Spleen (tissue), 11 donors: ENCODE measurements at regions not wholly inside any gene's neighbourhood (a gene's known extent, or its start where the extent isn't known, plus 50 kb on each side); places are given as distances from the start of the nearest gene placed in this dataset.

Experiments used
- DNase-seq: peaks from one replicate; pipeline ENCODE4 v3.0.0-alpha.2; 2020
- H3K27ac ChIP-seq, 8 donors: fragments of 200-600 bp; sonication (generic) in 7 of 8; 1 replicate in 4 of 8; 2 replicates in 4 of 8; pipeline versions ENCODE4 v1.5.0 to v1.8.0; 2016 to 2021; ENCODE audit warnings: inconsistent platforms in 4 of 8, mild to moderate bottlenecking in 4 of 8, moderate library complexity in 1 of 8
- H3K27me3 ChIP-seq, 7 donors: fragments of 200-600 bp; sonication (generic) in 6 of 7; replicated peaks in 1 of 7; 1 replicate in 4 of 7; 2 replicates in 3 of 7; pipeline versions ENCODE4 v1.5.0 to v1.8.0; 2016 to 2021; ENCODE audit warnings: inconsistent platforms in 3 of 7, mild to moderate bottlenecking in 1 of 7
- H3K36me3 ChIP-seq, 6 donors: fragments of 200-600 bp; sonication (generic) in 5 of 6; 1 replicate in 4 of 6; 2 replicates in 2 of 6; pipeline versions ENCODE4 v1.5.0 to v1.8.0; 2016 to 2021; ENCODE audit warnings: inconsistent platforms in 2 of 6
- H3K4me1 ChIP-seq, 6 donors: fragments of 200-600 bp; sonication (generic) in 5 of 6; 1 replicate in 3 of 6; 2 replicates in 3 of 6; pipeline versions ENCODE4 v1.5.0 to v1.8.0; 2016 to 2021; ENCODE audit warnings: inconsistent platforms in 3 of 6
- H3K4me3 ChIP-seq, 8 donors: fragments of 200-600 bp; sonication (generic) in 7 of 8; 1 replicate in 4 of 8; 2 replicates in 4 of 8; pipeline versions ENCODE4 v1.5.0 to v1.8.0; 2016 to 2021; ENCODE audit warnings: inconsistent platforms in 4 of 8, mild to moderate bottlenecking in 4 of 8, moderate library complexity in 2 of 8
- H3K9me3 ChIP-seq, 8 donors: fragments of 200-600 bp; sonication (generic) in 7 of 8; 1 replicate in 4 of 8; 2 replicates in 4 of 8; pipeline versions ENCODE4 v1.5.0 to v1.8.0; 2016 to 2021; ENCODE audit warnings: inconsistent platforms in 4 of 8
- POLR2A ChIP-seq, 3 donors: fragments of 450-650 bp; IDR thresholded peaks; one replicate each; pipeline ENCODE4 v1.5.1; 2017; ENCODE audit warnings: antibody characterized with exemption in 3 of 3, mild to moderate bottlenecking in 1 of 3
- POLR2AphosphoS5 ChIP-seq, 3 donors: sonication (generic); formaldehyde crosslinking; IDR thresholded peaks; one replicate each; pipeline ENCODE4 v1.5.1; 2017; ENCODE audit warnings: antibody characterized with exemption in 3 of 3
- WGBS, 5 donors: extraction: QIAGEN DNeasy Blood & Tissue Kit in 3 of 5; methylation state at CpG; one replicate each; pipeline versions ENCODE4 v1.1.5 to v1.1.7; 2013 to 2018; 5-methylcytosine and 5-hydroxymethylcytosine counted together
- intact Hi-C: fragments of 100-400 bp; cut with DNase I; formaldehyde crosslinking; loops from one replicate; pipeline ENCODE4 v1.15.0; 2023; ENCODE audit warnings: low total_unique reads
- TF ChIP-seq, protein P1 (sequence below), 11 experiments: fragments of 200-600 bp in 7 of 11; fragments of 450-650 bp in 4 of 11; sonication (generic) in 4 of 11; IDR thresholded peaks in 8 of 11; conservative IDR thresholded peaks in 3 of 11; 1 replicate in 7 of 11; 2 replicates in 4 of 11; pipeline versions ENCODE4 v1.4.0 to v1.8.0; 2016 to 2021; ENCODE audit warnings: antibody characterized with exemption in 11 of 11, inconsistent platforms in 4 of 11, mild to moderate bottlenecking in 1 of 11
- donor health status: healthy with polysubstance abuse.
- donor health status: DM: no; HTN: no; CAD: no; lungs with moderate emphysema.
- donor health status: DM: no; HTN: no; CAD: no.
- donor health status: Bipolar disorder and iron deficiency.
- donor health status: healthy.
- donor health status: DM: no; HTN: no; CAD: no.
- donor health status: DM: yes; HTN: yes; CAD: no.

DNA sequence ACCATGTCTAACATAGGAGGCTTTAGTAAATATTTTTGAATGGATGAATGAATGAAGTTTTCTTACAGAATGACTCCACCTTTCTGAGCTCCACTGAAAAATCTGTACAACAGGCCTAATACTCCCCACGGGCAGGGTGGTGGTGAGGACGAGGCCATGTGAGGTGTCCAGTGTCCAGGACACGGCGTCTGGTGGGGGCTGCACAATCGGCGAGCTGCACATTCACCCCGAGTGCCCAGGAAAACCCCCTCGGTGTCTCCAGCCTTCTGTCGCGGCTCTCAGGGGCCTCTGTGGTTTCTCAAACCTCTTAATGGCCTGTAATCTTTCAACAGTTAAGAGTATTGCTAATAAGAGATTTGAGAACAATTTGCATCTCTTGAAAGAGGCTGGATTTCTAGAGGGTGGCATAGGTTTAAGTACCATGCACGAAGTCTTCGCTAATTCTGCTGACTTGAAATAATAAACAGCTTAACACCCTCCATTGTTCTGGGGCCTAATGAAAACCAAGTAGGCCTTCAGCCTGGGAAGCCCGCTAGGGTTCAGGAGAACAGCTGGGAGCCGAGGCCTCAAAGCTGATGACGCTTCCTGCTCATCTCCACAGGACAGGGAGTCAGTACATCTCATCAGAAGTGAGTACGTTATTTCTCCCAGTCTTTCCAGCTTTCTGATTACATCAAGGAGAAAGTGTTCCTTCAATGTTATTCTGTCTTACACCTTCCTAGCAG is 304.6 kb upstream of the FOXF1 start:
- H3K4me3 ChIP-seq, result no peak overlapping the region
- intact Hi-C loops, result no loop called here
- WGBS, 5 donors, result 75 to 86% (median 85%) methylated on average over 16 of the region's 16 CpGs
- H3K36me3 ChIP-seq, result no peaks in the 10 kb centered on the region
- no peaks in the 10 kb centered on the region for H3K4me1 ChIP-seq
- DNase-seq, result no peak
- H3K27me3 ChIP-seq, result peaks cover 0 to 33% (median 5%) of the 10 kb centered on the region in 7 donors
- TF ChIP-seq, protein P1, sequence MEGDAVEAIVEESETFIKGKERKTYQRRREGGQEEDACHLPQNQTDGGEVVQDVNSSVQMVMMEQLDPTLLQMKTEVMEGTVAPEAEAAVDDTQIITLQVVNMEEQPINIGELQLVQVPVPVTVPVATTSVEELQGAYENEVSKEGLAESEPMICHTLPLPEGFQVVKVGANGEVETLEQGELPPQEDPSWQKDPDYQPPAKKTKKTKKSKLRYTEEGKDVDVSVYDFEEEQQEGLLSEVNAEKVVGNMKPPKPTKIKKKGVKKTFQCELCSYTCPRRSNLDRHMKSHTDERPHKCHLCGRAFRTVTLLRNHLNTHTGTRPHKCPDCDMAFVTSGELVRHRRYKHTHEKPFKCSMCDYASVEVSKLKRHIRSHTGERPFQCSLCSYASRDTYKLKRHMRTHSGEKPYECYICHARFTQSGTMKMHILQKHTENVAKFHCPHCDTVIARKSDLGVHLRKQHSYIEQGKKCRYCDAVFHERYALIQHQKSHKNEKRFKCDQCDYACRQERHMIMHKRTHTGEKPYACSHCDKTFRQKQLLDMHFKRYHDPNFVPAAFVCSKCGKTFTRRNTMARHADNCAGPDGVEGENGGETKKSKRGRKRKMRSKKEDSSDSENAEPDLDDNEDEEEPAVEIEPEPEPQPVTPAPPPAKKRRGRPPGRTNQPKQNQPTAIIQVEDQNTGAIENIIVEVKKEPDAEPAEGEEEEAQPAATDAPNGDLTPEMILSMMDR (IDR thresholded peaks at IDR 0.05 in 8 of 11, conservative IDR thresholded peaks at IDR 0.05 in 3 of 11), result no peak
- TF ChIP-seq POLR2AphosphoS5 (IDR thresholded peaks at IDR 0.05) (no peak), POLR2A (IDR thresholded peaks at IDR 0.05) (no peak)
- H3K9me3 ChIP-seq, result no peaks in the 10 kb centered on the region
- H3K27ac ChIP-seq, result no peak overlapping the region

DNA sequence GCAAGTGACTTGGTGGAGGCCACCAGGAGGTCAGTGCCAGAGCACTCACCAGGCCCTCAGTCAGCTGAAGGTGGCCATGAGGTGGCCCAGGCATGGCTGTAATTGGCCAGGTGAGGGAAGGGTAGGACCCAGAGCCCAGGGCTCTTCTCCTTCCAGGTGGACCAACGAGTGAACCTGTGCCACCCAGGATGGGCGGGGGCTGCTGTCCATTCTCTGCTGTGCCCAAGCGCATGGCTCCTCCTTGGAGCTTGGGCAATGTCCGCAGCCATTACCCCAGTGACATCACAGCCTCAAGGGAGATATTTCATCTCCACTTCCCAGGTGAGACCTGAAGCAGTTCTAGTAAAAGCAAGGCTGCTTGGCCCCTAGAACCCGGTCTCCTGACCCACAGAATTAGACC is 303.0 kb upstream of the FOXF1 start:
- no peak for TF ChIP-seq POLR2A (IDR thresholded peaks at IDR 0.05)
- no peak for TF ChIP-seq POLR2AphosphoS5 (IDR thresholded peaks at IDR 0.05)
- TF ChIP-seq, protein P1 (IDR thresholded peaks at IDR 0.05 in 8 of 11, conservative IDR thresholded peaks at IDR 0.05 in 3 of 11), result no peak
- 47 to 76% (median 73%) methylated on average over 1 to 5 of the region's 5 CpGs for WGBS, 5 donors
- Histone ChIP-seq H3K4me1 (no peaks in the 10 kb centered on the region), H3K4me3 (no peak overlapping the region), H3K9me3 (peaks cover 0 to 14% (median 4%) of the 10 kb centered on the region in 8 donors), H3K36me3 (no peaks in the 10 kb centered on the region), H3K27me3 (peaks cover 0 to 16% (median 0%) of the 10 kb centered on the region in 7 donors), H3K27ac (no peak overlapping the region)
- intact Hi-C loops, result no loop called here
- no peak for DNase-seq

DNA sequence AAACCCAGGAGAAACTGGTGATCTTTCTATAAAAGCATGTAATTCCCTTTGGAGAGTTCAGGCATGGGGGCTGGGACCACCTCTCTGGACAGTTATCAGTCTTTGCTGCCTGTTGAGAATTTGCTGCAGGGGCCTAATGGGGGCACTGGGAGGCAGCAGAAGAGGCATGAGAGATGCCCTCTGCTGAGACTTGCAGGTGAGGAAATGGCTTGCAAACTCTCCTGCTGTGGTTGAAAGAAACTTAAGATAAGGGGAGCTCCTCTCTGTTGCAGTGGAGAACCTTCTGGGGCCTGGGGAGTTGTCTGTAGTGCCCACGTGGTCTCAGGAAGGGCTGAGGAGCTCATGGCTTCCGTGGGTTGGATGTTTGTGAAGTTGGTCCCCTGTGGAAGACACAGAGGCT is 301.1 kb upstream of the FOXF1 start:
- H3K27me3 ChIP-seq, result peaks cover 0 to 6% (median 0%) of the 10 kb centered on the region in 7 donors
- no peaks in the 10 kb centered on the region for H3K36me3 ChIP-seq
- 22 to 45% (median 39%) methylated on average over 2 of the region's 2 CpGs for WGBS, 5 donors
- no peak for DNase-seq
- H3K4me1 ChIP-seq, result peaks cover 0 to 14% (median 8%) of the 10 kb centered on the region in 6 donors
- intact Hi-C loops, result no loop called here
- no peak overlapping the region for H3K4me3 ChIP-seq
- H3K9me3 ChIP-seq, result peaks cover 0 to 18% (median 4%) of the 10 kb centered on the region in 8 donors
- TF ChIP-seq POLR2AphosphoS5 (IDR thresholded peaks at IDR 0.05), result no peak
- H3K27ac ChIP-seq, result no peak overlapping the region

DNA sequence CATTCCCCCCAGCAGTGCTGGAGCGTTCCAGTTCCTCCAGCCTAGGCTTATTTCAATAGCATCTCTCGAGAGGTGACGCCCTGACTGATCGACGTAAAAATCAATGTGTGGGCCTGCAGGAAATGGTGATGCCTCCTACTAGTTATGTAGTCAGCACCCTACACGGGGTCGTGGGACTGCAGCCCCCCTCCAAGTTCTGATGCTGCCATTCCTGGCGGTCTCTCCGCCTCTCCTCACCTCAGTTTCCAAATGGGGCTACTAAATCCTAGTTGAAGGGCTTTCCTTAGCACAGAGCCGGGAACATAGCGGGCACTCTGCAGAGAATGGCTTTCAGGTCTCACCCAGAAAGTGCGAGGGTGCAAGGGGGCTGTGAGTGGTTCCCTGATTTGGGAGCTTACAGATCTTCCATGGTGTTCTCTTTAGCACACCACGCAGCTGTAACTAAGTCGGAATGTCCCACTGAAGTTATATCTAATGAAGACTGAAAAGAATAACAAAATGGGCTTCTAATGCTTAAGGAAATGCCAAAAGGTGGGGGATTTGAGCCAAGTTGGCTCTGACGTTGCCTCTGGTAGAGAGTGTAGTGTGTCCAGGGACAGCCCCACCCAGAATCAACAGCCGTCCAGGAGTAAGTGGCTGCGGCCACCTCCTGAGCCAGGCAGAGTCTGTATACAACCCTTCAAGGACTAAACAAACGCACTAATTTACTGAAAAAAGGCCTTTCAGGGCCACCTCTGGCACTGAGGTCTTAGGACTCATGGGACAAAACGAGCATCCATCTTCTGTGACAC is 299.7 kb upstream of the FOXF1 start:
- DNase-seq, result no peak
- H3K27me3 ChIP-seq, result peaks cover 0 to 6% (median 0%) of the 10 kb centered on the region in 7 donors
- no peak overlapping the region for H3K27ac ChIP-seq
- H3K36me3 ChIP-seq, result no peaks in the 10 kb centered on the region
- 83 to 89% (median 85%) methylated on average over 19 of the region's 19 CpGs for WGBS, 5 donors
- TF ChIP-seq, protein P1 (IDR thresholded peaks at IDR 0.05 in 8 of 11, conservative IDR thresholded peaks at IDR 0.05 in 3 of 11), result no peak
- no peak for TF ChIP-seq POLR2A (IDR thresholded peaks at IDR 0.05)
- no peak for TF ChIP-seq POLR2AphosphoS5 (IDR thresholded peaks at IDR 0.05)
- H3K4me3 ChIP-seq, result no peak overlapping the region
- H3K4me1 ChIP-seq, result peaks cover 0 to 28% (median 17%) of the 10 kb centered on the region in 6 donors
- intact Hi-C loops, result no loop called here
- peaks cover 0 to 18% (median 4%) of the 10 kb centered on the region in 8 donors for H3K9me3 ChIP-seq
